GM19372 (cell line): ENCODE measurements at regions not wholly inside any gene's neighbourhood (a gene's known extent, or its start where the extent isn't known, plus 50 kb on each side); places are given as distances from the start of the nearest gene placed in this dataset.

ENCODE experiments used
- ATAC-seq: cut with Tn5 transposase; IDR thresholded peaks from one replicate; pipeline ENCODE4 v1.9.1; 2021; ENCODE audit warnings: mild to moderate bottlenecking, low read depth, moderate library complexity; ENCODE audit not compliant: unreplicated experiment

DNA sequence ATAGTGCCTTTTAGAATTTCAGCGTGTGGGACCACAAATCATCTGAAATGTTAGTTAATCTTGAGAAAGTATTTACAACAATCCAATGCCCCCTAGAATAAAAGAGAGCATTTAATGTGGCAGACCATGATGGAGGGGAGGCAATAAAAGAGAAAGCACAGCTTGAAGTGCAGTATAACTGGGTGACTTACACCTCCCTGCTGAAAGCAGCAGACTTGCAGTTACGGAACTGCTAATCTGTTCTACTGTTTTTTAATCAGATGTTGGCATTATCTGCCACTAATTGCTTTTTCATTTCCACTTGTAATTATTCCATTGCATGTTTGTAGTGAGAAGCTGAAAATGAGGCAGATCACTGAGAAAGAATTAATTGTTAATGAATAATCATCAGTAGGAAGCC lies 130.5 kb upstream of the ITGA4 start:
- no peak for ATAC-seq

DNA sequence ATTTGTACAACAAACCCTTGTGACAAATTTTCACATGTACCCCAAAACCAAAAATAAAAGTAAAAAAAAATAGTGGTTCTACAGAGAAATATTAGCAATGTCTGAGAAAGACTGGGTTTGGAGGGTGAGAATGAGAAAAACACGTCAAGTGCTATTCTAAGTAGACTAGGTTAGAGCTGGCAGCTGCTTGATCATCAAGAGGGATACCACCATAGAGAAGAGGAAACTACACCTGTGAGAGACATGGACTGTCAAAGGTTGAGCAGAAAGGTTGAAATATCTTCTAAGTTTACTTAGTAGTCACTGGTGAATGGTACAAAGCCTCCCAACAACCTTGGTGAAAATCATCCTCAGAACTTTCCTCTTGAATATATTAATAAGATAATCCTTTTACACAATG lies 126.9 kb upstream of the ITGA4 start:
- no peak for ATAC-seq

DNA sequence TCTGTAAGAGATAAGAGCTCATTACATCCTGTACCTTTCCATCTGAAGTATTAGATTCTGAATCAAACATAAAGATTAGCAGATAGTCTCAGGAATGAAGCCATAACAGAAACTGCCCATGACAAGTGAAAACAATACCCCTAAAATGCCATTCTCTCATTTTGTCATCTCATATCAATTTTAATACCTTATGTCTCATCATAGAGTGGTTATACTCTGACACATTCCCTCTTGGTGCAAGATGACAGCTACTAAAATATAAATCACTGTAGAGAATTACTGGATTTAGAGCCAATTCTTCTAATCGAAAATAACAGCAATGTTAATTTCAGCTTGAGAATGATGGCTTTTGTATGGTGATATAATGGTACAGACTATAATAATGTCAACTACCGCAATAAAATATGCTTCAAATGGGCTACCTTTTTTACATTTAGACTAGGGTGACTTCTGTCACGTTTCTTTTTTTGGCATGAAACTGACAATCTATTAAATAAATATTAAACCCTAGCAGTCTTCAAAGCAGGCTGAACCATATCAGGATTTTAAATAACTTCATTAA lies 125.1 kb upstream of the ITGA4 start:
- ATAC-seq = no peak

DNA sequence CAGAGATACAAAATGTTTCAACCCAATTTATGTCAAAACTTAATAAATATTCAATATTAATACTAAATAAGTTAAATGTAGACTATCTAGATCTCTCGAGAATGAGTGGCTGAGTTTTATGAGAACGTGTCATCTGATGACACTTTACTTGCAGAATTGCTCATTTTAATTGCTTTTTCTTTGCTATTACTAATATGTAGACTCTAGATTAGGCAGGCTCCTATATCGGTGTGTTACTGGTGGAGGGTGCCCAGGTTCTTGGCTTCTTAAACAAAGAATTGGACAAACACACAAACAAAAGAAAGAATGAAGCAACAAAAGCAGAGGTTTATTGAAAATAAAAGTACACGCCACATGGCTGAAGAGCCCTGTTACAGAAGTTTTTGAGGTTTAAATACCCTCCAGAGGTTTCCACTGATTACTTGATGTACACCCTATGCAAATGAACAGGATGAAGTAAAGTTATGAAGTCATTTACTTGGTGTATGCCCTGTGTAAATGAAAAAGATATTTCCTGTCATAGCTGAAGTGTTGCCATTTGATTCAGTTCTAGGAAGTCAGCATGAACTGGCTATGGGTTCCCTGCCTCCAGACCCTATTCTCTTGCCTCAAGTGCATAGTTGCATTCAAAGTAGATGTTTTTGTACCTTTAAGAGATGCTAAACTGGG lies 122.9 kb upstream of the ITGA4 start:
- no peak for ATAC-seq

DNA sequence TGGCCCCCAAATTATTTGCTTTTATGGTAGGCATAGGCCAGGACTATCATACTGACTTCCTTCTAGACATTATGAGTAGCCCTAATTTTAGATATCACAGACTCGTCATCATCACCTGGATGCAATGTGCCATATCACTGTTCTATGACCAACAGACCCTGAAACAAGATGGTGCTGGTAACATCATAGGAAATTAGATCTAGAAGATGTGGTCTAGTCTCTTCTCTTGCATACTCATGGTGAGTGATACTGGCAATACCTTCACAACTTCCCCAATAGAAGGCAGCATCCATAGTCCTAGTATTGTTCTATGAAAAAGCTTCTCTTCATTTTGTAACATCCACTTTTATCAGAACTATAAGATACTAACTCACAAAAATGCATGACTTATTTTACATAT lies 116.3 kb upstream of the ITGA4 start:
- no peak for ATAC-seq

DNA sequence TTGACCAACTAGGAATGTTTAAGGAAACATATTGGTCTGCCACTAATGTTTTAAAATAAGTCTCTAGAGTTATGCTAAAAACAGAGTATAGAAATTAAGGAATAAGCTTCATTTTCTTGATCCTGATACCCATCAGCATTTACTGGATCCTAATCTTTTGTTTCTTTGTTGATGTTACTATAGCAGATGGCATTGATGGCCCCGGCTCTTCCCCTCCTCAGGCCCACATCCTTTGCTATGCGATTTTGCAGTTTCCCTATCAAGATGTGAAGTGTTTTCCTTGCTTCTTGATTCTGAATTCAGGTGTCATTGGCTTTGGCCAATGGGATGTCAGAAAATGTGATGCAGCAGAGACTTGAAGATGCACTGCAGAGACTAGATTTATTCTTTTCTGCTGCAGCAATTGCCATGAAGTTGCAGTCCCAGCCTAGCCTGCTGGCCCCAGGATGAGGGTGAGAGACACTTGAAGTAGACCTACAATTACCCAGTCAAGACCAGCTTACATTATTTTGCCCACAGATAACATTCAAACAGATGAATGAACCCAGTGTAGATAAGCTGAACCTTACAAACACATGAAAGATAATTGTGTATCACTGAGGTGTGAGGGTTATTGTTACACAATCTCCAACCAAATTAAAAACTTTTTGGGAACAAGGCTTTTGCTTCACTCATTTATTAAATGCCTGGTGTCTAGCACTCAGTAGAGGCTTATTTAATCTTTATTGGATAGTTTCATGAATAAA lies 115.2 kb upstream of the ITGA4 start:
- ATAC-seq = no peak

DNA sequence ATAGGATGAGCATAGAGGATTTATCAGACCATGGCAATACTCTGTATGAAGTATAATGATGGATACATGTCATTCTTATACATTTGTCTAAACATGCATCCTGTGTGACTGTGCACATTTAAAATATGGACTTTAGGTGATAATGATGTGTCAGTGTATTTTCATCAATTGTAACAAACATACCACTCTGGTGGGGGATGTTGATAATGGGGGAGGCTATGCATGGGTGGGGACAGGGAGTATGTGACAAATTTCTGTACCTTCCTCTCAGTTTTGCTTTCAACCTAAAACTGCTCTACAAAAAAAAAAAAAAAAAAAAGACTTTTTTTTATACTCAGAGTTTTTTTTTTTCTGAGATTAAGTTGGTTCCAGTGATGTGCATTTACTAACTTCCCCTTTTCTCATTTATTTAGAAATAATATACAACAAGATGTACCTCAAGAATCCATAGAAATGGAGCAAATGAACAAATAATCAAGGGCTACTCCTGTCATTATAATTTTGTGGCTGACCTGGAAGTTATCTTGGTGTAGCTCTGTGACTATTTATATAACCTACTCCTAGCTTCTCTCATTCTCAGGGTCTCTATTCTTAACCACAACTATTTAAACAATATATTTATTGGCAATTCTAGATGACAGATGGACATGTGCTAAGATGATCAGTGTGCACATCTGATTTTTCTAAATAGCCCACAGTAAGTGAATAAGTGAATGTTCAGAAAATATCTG lies 108.9 kb upstream of the ITGA4 start:
- peak; percentile 83 for ATAC-seq

DNA sequence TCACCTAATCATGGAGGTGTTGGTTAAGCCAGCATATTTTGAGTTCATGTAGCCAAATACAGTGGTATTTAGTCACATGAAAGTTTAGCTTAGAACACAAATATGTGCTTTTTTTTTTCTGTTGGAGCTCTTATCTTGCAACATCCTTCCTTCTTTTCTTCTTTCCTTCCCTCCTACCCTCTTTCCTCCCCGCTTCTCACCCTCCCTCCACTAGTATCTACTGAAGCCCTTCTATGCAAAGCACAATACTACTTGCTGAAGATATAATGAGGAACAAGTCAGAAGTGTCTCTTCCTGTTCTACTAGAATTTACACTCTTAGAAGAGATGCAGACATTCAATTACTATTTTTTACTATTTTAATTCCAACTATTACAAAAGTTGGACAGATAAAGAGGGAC lies 105.0 kb upstream of the ITGA4 start:
- no peak for ATAC-seq

DNA sequence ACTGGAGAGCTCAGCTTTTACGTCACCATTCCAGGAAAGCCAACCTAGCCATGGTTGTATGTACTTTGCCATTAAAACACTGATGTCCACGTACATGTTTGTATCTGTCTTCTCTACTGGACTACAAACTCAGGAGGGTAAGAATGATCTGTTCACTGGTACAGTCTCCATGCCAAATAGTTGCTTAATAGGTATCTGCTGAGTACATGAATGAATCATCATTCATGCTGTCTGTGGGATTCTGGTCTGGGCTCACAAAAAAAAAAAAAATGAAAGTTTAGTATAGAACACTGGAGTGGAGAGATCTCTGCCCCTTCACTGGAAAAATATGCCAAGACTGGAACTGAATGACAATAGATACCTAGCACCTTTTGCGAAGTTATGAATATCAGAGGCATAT lies 102.6 kb upstream of the ITGA4 start:
- no peak for ATAC-seq

DNA sequence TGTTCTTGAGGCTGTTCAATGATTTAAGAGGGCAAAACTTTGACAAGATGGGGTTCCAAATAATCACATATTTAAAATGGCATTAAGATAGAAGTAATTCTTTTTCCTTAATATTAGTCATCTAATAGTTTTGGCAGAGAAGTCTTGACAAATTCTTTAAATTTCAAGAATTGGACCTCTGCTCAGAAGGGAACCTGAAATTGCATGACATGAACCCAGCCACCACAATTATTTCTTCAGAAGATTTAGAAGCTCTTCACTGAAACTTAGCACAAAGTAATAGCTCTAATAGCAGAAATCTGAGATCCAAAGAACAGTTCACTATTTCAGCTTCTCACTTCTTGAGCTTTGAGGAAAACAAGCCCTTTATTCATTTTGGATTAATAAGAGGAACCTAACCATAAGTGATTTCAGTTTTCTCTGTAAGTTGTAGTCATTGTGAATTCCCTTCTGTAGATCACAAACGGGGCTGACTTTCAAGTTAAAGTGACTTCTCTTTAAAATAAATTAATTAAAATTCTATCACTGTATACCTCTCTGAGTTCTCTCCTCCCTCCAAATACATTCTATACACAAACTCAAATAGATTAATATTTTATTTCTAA lies 100.6 kb upstream of the ITGA4 start:
- no peak for ATAC-seq

DNA sequence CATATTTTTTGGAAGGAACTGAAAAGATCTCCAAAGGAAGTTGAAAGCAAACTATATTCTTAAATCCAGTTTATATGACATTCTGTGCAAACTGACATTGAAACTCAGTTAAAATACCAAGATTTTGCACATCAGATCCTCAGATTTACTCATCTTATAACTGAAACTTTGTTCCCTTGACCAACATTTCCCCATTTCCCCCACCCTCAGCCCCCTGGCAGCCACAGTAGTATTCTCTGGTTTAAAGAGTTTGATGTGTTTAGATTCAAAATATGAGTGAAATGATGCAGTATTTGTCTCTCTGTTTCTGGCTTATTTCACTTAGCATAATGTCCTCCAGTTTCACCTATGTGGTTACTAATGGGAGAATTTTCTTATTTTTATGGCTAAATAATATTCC lies 99.2 kb upstream of the ITGA4 start:
- ATAC-seq = no peak

DNA sequence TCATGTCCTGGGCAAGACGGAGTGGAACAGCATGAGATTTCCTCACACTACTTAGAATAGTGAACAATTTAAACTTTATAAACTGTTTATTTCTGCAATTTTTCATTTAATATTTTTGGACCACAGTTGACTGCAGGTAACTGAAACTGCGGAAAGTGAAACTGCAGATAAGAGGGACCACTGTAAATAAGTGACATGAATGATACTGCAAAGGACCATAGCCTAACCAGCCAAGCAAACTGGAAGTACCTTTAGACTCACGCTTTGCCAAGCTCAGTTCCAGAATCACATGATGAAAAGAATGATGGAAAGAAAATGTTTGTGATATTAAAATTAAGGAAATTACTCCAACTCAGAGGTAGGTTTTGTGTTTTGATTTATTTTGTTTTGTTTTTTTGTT lies 94.6 kb upstream of the ITGA4 start:
- no peak for ATAC-seq

DNA sequence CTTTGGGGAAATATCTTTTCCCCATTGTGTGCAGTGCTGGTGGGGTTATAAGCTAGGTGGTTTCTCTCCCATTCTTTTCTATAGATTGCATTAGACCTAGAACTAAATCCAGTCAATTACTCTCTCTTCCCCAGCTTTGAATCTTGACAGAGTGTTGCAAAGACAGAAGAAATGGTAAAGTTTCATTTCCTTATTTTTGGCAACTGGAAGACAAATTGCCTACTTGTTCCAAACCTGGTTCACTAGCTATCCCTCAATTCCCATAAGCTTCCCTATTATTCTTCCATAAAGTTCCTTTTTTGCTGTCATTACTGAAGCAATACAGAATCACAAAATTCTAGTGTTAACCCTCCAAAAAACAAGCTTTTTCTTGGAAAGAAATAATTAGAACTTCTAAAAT lies 94.0 kb upstream of the ITGA4 start:
- no peak for ATAC-seq

DNA sequence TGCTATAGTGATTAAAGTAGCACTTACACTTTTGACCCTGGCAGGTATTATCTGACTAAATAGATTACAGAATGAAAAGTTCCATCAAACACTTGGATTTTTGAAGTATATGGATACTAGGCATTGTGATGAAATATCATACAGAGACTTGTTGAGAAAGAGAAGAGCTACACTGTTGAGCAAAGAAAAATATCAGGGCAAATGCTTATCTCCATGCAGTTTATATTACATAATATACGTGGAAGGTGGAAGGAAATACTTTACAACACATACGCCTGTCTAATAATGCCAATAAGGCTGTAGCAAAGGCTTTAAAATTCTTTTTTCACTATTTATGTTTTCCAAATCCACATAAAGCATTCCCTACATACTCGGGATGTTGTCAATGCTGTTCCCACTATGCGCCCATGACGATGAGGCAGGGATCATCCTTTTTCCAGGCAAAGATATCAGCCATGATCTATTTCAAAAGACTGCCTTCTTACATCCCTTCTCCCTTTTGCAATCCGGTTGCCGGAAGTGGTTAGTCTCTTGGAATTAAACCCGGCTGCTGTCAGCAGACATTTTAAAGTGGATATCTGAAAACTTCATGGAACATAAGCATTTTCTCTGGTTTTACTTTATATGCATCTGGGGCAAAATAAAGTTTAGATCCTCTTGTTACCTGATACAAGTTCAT lies 92.6 kb upstream of the ITGA4 start:
- no peak for ATAC-seq

DNA sequence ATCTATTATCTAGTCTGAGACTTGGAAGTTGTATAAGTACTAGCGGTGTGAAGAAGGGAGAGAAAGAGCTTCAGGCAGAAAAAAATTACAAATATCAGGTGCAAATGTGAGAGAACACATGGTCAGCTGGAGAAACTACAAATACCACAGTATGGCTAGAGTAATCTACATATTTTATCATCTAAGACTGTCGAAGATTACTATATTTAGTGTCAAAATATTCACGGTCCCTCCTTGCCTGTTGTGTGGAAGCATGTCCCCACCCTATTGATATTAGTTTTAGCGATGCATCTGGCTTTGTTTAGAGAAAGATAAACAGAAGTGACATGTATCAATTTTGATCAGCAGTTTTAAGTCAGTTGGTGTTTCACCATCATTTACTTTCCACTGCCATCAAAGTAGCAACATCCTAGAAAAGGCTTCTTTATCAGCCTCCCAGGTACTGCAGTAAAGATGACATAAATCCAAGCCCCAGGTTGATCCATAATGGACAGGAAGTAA lies 90.5 kb upstream of the ITGA4 start:
- no peak for ATAC-seq

DNA sequence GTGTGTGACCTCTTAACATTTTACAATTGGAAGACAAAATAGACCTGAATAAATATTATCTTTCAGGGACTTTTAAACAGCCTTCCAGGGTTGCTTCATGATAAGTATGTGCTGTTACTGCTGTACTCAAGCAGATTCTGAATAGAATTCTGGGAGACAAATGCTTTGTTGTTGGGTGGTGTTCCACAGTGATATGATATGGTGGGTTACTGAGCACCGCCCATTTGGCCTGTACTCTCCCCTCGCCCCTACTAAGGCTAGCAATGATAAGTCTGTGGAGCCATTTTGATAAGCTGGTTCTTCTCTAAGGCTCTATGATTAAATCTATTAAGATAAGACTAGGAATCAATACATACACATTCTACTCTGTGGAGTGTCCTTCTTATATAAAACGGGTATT lies 89.8 kb upstream of the ITGA4 start:
- no peak for ATAC-seq

DNA sequence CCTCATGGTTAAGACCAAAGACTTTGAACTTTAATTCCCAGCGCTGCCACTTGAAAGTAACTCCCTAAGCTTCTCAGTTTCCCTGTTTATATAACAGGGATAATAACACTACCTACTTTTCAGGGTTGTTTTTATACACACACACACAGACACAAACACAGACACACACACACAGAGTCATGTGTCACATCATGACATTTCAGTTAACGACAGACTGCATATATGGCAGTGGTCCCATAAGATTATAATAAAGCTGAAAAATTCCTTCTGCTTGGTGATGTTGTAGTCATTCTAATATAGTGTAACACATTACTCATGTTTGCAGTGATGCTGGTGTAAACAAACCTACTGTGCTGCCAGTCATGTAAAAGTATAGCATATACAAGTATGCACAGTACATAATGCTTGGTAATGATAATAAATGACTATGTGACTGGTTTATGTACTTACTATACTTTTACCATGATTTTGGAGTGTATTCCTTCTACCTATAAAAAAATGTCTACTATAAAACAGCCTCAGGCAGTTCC lies 89.2 kb upstream of the ITGA4 start:
- ATAC-seq = no peak

DNA sequence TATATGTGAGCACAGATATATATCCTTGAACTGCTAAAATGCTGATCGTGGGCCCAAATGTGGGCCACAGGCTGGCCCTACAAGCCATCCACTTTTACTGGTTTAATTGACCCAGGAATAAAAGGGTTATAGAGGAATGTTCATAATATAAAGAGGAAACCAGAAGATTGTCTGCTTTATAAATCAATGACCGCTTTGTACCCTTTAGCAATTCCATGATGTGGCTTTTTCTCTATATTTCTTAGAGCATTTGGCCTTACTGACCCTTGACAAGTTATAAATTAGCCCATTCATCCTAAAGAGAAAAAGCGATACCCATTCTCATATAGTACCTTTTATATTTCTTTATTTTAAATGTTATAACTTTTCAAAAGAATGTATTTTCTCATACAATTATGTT lies 87.1 kb upstream of the ITGA4 start:
- ATAC-seq = no peak

DNA sequence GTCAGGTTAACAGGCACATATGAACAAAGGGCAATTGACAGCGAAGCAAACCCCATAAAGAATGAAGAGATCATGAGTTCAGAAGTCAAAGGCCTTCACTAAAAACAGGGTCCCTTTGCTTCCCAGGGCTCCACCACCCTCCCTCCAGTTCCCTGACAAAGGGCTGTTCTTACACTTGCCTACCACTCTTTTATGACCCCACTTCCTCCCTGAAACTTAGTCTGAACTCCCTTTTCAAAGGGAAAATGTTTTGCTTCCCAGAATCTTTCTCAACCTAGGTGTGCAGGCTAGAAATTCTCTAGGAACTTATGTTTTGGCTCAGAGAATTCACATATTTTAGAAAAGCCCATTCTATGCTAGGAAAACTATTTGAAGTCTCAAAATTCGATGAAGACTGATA lies 86.0 kb upstream of the ITGA4 start:
- no peak for ATAC-seq
